ENCODE measurements at regions not wholly inside any gene's neighbourhood (a gene's known extent, or its start where the extent isn't known, plus 50 kb on each side); places are given as distances from the start of the nearest gene placed in this dataset.

DNA sequence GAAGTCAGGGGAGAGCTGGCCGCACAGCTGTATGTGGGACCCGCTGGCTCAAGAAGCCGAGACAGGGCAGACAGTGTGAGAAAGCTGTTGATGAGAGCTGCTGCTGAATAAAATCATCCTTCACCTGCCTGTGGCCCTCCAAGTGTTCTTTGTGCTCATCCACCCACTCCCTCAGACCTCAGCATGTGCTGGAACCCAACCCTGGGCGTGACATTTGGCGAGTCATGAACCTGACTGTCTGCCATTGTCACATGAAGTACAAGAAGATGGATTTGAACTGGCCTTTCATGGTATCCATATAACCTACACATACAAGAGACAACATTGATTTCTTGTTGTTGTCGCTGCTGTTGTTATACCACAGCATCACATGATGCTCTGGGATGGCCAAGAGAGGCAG, 139.7 kb upstream of the PLCXD3 start:
- in situ Hi-C loops (cut with HindIII; ENCODE audit: low pct_unique_long_range_greater_than_20kb, low sequenced_read_pairs) (no loop called here), intact Hi-C loops (cut with micrococcal nuclease; ENCODE audit: unreplicated experiment) (no loop called here)
- ChIA-PET CTCF (no interaction called here), POLR2A (no interaction called here)
- no TSS peak for BruUV-seq (replicated peaks)
- ATAC-seq = no peak
- no peaks in the 10 kb centered on the region for H3K4me1 ChIP-seq (ENCODE audit: control insufficient read depth, insufficient read depth, low read length)
- no peaks in the 10 kb centered on the region for H3K36me3 ChIP-seq (ENCODE audit: control insufficient read depth, insufficient read depth, low read length)
- no peak overlapping the region for H3K27ac ChIP-seq (ENCODE audit: low read length)
- DNase-seq (ENCODE audit: low read depth, low spot score) = no peak
- TF ChIP-seq, protein P1, sequence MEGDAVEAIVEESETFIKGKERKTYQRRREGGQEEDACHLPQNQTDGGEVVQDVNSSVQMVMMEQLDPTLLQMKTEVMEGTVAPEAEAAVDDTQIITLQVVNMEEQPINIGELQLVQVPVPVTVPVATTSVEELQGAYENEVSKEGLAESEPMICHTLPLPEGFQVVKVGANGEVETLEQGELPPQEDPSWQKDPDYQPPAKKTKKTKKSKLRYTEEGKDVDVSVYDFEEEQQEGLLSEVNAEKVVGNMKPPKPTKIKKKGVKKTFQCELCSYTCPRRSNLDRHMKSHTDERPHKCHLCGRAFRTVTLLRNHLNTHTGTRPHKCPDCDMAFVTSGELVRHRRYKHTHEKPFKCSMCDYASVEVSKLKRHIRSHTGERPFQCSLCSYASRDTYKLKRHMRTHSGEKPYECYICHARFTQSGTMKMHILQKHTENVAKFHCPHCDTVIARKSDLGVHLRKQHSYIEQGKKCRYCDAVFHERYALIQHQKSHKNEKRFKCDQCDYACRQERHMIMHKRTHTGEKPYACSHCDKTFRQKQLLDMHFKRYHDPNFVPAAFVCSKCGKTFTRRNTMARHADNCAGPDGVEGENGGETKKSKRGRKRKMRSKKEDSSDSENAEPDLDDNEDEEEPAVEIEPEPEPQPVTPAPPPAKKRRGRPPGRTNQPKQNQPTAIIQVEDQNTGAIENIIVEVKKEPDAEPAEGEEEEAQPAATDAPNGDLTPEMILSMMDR (IDR thresholded peaks at IDR 0.05) = no peak
- TF ChIP-seq POLR2AphosphoS5 (IDR thresholded peaks at IDR 0.05; ENCODE audit: low read depth, low read length) (no peak), TCF7L2 (IDR thresholded peaks at IDR 0.05; ENCODE audit: low read depth, low read length) (no peak), SIN3A (IDR thresholded peaks at IDR 0.05; ENCODE audit: borderline replicate concordance, insufficient read depth, low read depth, low read length) (no peak)
- TF ChIP-seq, protein P2, sequence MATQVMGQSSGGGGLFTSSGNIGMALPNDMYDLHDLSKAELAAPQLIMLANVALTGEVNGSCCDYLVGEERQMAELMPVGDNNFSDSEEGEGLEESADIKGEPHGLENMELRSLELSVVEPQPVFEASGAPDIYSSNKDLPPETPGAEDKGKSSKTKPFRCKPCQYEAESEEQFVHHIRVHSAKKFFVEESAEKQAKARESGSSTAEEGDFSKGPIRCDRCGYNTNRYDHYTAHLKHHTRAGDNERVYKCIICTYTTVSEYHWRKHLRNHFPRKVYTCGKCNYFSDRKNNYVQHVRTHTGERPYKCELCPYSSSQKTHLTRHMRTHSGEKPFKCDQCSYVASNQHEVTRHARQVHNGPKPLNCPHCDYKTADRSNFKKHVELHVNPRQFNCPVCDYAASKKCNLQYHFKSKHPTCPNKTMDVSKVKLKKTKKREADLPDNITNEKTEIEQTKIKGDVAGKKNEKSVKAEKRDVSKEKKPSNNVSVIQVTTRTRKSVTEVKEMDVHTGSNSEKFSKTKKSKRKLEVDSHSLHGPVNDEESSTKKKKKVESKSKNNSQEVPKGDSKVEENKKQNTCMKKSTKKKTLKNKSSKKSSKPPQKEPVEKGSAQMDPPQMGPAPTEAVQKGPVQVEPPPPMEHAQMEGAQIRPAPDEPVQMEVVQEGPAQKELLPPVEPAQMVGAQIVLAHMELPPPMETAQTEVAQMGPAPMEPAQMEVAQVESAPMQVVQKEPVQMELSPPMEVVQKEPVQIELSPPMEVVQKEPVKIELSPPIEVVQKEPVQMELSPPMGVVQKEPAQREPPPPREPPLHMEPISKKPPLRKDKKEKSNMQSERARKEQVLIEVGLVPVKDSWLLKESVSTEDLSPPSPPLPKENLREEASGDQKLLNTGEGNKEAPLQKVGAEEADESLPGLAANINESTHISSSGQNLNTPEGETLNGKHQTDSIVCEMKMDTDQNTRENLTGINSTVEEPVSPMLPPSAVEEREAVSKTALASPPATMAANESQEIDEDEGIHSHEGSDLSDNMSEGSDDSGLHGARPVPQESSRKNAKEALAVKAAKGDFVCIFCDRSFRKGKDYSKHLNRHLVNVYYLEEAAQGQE (IDR thresholded peaks at IDR 0.05; ENCODE audit: insufficient read depth in 1 of 2, low read depth in 2 of 2, low read length in 1 of 2) = no peak
- H3K27me3 ChIP-seq (ENCODE audit: control insufficient read depth, insufficient read depth, low read length) = no peaks in the 10 kb centered on the region
- H3K9me3 ChIP-seq (ENCODE audit: control insufficient read depth, insufficient read depth, low read depth, low read length) = no peaks in the 10 kb centered on the region
- H3K4me3 ChIP-seq (ENCODE audit: low read depth in 2 of 2, low read length in 2 of 2) = no peak overlapping the region

DNA sequence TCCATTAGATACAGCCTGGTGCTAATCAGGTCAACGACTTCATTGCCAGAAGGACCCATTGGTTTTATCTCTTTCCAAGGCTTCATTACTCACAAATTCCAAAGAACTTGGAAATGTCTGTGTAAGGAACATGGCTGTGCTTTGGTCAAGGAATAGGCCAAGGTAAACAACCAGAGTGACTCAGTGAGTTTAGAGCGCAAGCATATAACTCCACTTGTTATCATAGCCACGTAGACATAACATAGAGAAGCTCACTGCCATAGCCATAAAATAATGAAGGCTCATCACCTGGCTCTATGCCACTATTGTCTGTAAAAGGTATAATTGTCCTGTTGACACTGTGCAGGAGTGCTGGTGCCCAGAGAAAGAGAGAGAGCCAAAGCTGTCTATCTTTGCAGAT, 139.3 kb upstream of the PLCXD3 start:
- CTCF ChIA-PET = no interaction called here

More for the DNA sequence above, 139.3 kb upstream of the PLCXD3 start:
- Histone ChIP-seq H3K9me3 (ENCODE audit: control insufficient read depth, insufficient read depth, low read depth, low read length) (no peaks in the 10 kb centered on the region), H3K36me3 (ENCODE audit: control insufficient read depth, insufficient read depth, low read length) (no peaks in the 10 kb centered on the region), H3K27ac (ENCODE audit: low read length) (no peak overlapping the region), H3K4me1 (ENCODE audit: control insufficient read depth, insufficient read depth, low read length) (no peaks in the 10 kb centered on the region), H3K27me3 (ENCODE audit: control insufficient read depth, insufficient read depth, low read length) (no peaks in the 10 kb centered on the region), H3K4me3 (ENCODE audit: low read depth in 2 of 2, low read length in 2 of 2) (no peak overlapping the region)
- in situ Hi-C loops (cut with HindIII; ENCODE audit: low pct_unique_long_range_greater_than_20kb, low sequenced_read_pairs) (no loop called here), intact Hi-C loops (cut with micrococcal nuclease; ENCODE audit: unreplicated experiment) (loop anchor here (10.0 kb wide), 2 partner anchors 385 to 745 kb away; partner anchors contain the start of gene C7)
- TF ChIP-seq, protein P1 (IDR thresholded peaks at IDR 0.05) = no peak
- no peak for TF ChIP-seq TCF7L2 (IDR thresholded peaks at IDR 0.05; ENCODE audit: low read depth, low read length)
- TF ChIP-seq, protein P2 (IDR thresholded peaks at IDR 0.05; ENCODE audit: insufficient read depth in 1 of 2, low read depth in 2 of 2, low read length in 1 of 2) = no peak
- no peak for TF ChIP-seq SIN3A (IDR thresholded peaks at IDR 0.05; ENCODE audit: borderline replicate concordance, insufficient read depth, low read depth, low read length)
- no peak for TF ChIP-seq POLR2AphosphoS5 (IDR thresholded peaks at IDR 0.05; ENCODE audit: low read depth, low read length)
- no TSS peak for BruUV-seq (replicated peaks)
- no peak for ATAC-seq
- DNase-seq (ENCODE audit: low read depth, low spot score) = no peak
- POLR2A ChIA-PET = no interaction called here
